ENCODE measurements at regions not wholly inside any gene's neighbourhood (a gene's known extent, or its start where the extent isn't known, plus 50 kb on each side); places are given as distances from the start of the nearest gene placed in this dataset.

- H2BK12ac ChIP-seq (ENCODE audit: low read depth, low read length) = no peak overlapping the region
- no peak overlapping the region for H2AK5ac ChIP-seq (ENCODE audit: low read depth, low read length)
- H3K79me1 ChIP-seq (ENCODE audit: low read depth, low read length) = no peaks in the 10 kb centered on the region
- FAIRE-seq (no peak), DNase-seq (ENCODE audit: low read depth in 1 of 2, low spot score in 2 of 2) (no peak)
- no peak overlapping the region for H3K4ac ChIP-seq (replicated peaks; ENCODE audit: insufficient read length, low read depth, low read length)
- WGBS, 2 experiments (ENCODE audit: extremely low coverage in 1 of 2, insufficient coverage in 1 of 2, insufficient read length in 1 of 2, insufficient replicate concordance in 2 of 2, low coverage in 1 of 2, low lambda C conversion rate in 2 of 2, missing lambda C conversion rate in 1 of 2) = 88% methylated on average over 8 of the region's 8 CpGs; no CpG with 5 or more reads in 1 of the 2 experiments
- CTCF ChIA-PET (ENCODE audit: partially characterized antibody) = no interaction called here
- TF ChIP-seq SP4 (IDR thresholded peaks at IDR 0.05; ENCODE audit: low read length) (no peak), FOSL1 (IDR thresholded peaks at IDR 0.05; ENCODE audit: insufficient read depth, low read depth, low read length) (no peak), RAD21 (IDR thresholded peaks at IDR 0.05 in 1 of 2, conservative IDR thresholded peaks at IDR 0.05 in 1 of 2; ENCODE audit: low read depth in 2 of 2, low read length in 2 of 2) (no peak), SUZ12 (IDR thresholded peaks at IDR 0.05; ENCODE audit: low read length) (no peak), RBBP5 (IDR thresholded peaks at IDR 0.05; ENCODE audit: borderline replicate concordance, low read depth, low read length) (no peak), RNF2 (IDR thresholded peaks at IDR 0.05; ENCODE audit: borderline replicate concordance, low read depth, low read length, missing control alignments, poor library complexity, severe bottlenecking) (no peak), ASH2L (IDR thresholded peaks at IDR 0.05; ENCODE audit: low read length) (no peak)
- H2BK20ac ChIP-seq (ENCODE audit: low read length) = no peak overlapping the region
- H4K8ac ChIP-seq (ENCODE audit: extremely low read depth, insufficient read depth, low read length) = no peak overlapping the region
- no peaks in the 10 kb centered on the region for H3K36me3 ChIP-seq (ENCODE audit: control insufficient read depth in 2 of 4, insufficient read depth in 4 of 4, low read length in 3 of 4)
- no peak overlapping the region for H2BK120ac ChIP-seq (replicated peaks; ENCODE audit: low read depth, low read length)
- H3K56ac ChIP-seq (replicated peaks; ENCODE audit: insufficient read length, low read depth, low read length) = no peak overlapping the region
- no peaks in the 10 kb centered on the region for H3K23me2 ChIP-seq (ENCODE audit: low read depth, low read length)
- H4K91ac ChIP-seq (replicated peaks; ENCODE audit: insufficient read length, low read length) = no peak overlapping the region
- peaks cover 0 to 3% (median 1%) of the 10 kb centered on the region in 4 experiments; a peak in 4 of 7 replicates for H3K4me1 ChIP-seq (replicated peaks in 1 of 4; ENCODE audit: control insufficient read depth in 3 of 4, insufficient read depth in 4 of 4, low read length in 3 of 4)
- no peaks in the 10 kb centered on the region; a peak in 2 of 4 replicates for H3K9me3 ChIP-seq (ENCODE audit: insufficient read depth in 2 of 2, low read depth in 1 of 2, low read length in 1 of 2)
- no peak overlapping the region for H3K18ac ChIP-seq (ENCODE audit: extremely low read depth, low read length)
- H3K4me2 ChIP-seq (ENCODE audit: insufficient read depth in 1 of 2, low read depth in 2 of 2, low read length in 2 of 2) = no peak overlapping the region
- no peaks in the 10 kb centered on the region for H3K79me2 ChIP-seq (ENCODE audit: control insufficient read depth in 1 of 2, insufficient read depth in 2 of 2, low read length in 2 of 2)
- no peaks in the 10 kb centered on the region for H3K27me3 ChIP-seq (replicated peaks in 1 of 4; ENCODE audit: control insufficient read depth in 3 of 4, extremely low read depth in 1 of 4, insufficient read depth in 3 of 4, low read length in 3 of 4)
- no peak overlapping the region for H3K23ac ChIP-seq (ENCODE audit: insufficient read length)
- H3K14ac ChIP-seq (ENCODE audit: insufficient read length) = no peak overlapping the region
- H3K4me3 ChIP-seq (ENCODE audit: extremely low read depth in 1 of 4, insufficient read depth in 2 of 4, low read depth in 3 of 4, low read length in 4 of 4) = no peak overlapping the region
- no peak overlapping the region for H2BK15ac ChIP-seq (ENCODE audit: low read length)
- no peak overlapping the region for H4K5ac ChIP-seq (ENCODE audit: insufficient read length, low read depth, low read length)
- no peak overlapping the region for H3K27ac ChIP-seq (ENCODE audit: low read depth, low read length)
- no peaks in the 10 kb centered on the region for H4K20me1 ChIP-seq (replicated peaks in 1 of 2; ENCODE audit: control insufficient read depth in 1 of 2, insufficient read depth in 2 of 2, low read length in 2 of 2)
- H2BK5ac ChIP-seq (ENCODE audit: low read depth, low read length) = no peak overlapping the region
- no peak overlapping the region for H3K9ac ChIP-seq (replicated peaks in 1 of 4; ENCODE audit: extremely low read depth in 1 of 4, low read depth in 3 of 4, low read length in 3 of 4)
- POLR2A ChIA-PET (ENCODE audit: partially characterized antibody) = no interaction called here
- H2AFZ ChIP-seq (ENCODE audit: low read length) = no peak overlapping the region
Observed at GRCh38 chr2:2773692-2774091, 442.6 kb upstream of the MYT1L start.

Measured in H1 (cell line).